AG10803 (cell line): ENCODE measurements at regions not wholly inside any gene's neighbourhood (a gene's known extent, or its start where the extent isn't known, plus 50 kb on each side); places are given as distances from the start of the nearest gene placed in this dataset.

Experiments used
- DNase-seq: peaks from one replicate; pipeline ENCODE4 v3.0.0; 2010; ENCODE audit warnings: low read depth
- H3K4me3 ChIP-seq: 2 replicates; pipeline ENCODE4 v1.5.1; 2011; ENCODE audit warnings: mild to moderate bottlenecking, low read length, control low read depth
- CTCF ChIP-seq: conservative IDR thresholded peaks from 2 replicates; pipeline ENCODE4 v1.5.1; 2011; ENCODE audit warnings: mild to moderate bottlenecking, low read length, control low read depth, inconsistent platforms

- H3K4me3 ChIP-seq, result no peak overlapping the region
- TF ChIP-seq CTCF, result no peak
- DNase-seq, result no peak
Measured at GRCh38 chr2:77813599-77813998, 291.4 kb upstream of the LRRTM4 start.

GRCh38 chr2:77816618-77817017, 294.4 kb upstream of the LRRTM4 start:
- no peak for DNase-seq
- H3K4me3 ChIP-seq, result no peak overlapping the region
- TF ChIP-seq CTCF, result no peak

- DNase-seq, result no peak
- no peak for TF ChIP-seq CTCF
Measured at GRCh38 chr2:77818186-77818585, 296.0 kb upstream of the LRRTM4 start.

GRCh38 chr2:77823028-77823427, 300.9 kb upstream of the LRRTM4 start:
- no peak overlapping the region for H3K4me3 ChIP-seq
- no peak for TF ChIP-seq CTCF
- DNase-seq, result no peak

More at GRCh38 chr2:77818186-77818585, 296.0 kb upstream of the LRRTM4 start:
- no peak overlapping the region for H3K4me3 ChIP-seq

GRCh38 chr2:77831060-77831459, 308.9 kb upstream of the LRRTM4 start:
- DNase-seq, result no peak
- H3K4me3 ChIP-seq, result no peak overlapping the region
- no peak for TF ChIP-seq CTCF

- TF ChIP-seq CTCF, result no peak
- H3K4me3 ChIP-seq, result no peak overlapping the region
- DNase-seq, result no peak
Measured at GRCh38 chr2:77831471-77831870, 309.3 kb upstream of the LRRTM4 start.

- no peak for DNase-seq
- no peak for TF ChIP-seq CTCF
- H3K4me3 ChIP-seq, result no peak overlapping the region
Measured at GRCh38 chr2:77831898-77832297, 309.7 kb upstream of the LRRTM4 start.
